HG02642 (cell line): ENCODE measurements at regions not wholly inside any gene's neighbourhood (a gene's known extent, or its start where the extent isn't known, plus 50 kb on each side); places are given as distances from the start of the nearest gene placed in this dataset.

Source experiments
- ATAC-seq: cut with Tn5 transposase; IDR thresholded peaks from one replicate; pipeline ENCODE4 v1.9.1; 2021; ENCODE audit warnings: mild to moderate bottlenecking; ENCODE audit not compliant: unreplicated experiment, poor library complexity

DNA sequence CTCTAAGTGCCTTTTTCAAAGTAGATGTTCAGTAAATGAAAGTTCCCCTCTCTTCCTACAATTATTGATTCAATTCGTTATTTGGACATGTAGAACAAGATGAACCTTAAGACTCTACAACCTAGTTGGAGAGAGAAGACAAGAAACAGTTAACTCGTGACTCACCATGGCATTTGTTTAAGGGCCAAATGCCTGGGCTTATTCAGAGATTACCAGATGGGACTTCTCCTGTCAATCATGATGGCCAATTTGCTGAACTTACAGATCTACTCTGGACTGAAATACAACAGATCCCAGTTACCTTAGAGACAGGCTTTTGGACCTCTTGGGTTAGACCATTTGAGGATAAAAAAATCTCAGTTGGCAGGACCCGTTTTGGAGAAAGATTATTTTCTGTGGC lies 93.5 kb downstream of the C1orf94 start:
- ATAC-seq = no peak

DNA sequence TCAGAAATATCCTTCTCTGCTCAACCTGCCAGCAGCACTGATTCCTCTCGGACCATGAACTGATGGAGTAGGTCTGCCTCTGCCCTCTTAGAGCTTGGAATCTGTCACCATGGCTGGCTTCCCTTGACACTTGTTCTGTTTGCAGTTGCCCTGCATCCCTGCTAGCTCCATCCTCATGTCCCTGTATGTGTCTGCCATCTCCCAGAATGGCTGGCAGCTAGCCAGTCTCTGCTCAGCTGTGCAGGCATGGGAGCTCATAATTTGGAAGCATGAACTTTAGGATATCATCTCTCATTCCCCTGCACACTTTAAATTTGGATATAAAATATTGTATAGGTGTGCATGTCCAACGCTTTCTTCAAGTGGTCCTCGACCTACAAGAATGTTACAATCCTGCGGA lies 95.4 kb downstream of the C1orf94 start:
- no peak for ATAC-seq

DNA sequence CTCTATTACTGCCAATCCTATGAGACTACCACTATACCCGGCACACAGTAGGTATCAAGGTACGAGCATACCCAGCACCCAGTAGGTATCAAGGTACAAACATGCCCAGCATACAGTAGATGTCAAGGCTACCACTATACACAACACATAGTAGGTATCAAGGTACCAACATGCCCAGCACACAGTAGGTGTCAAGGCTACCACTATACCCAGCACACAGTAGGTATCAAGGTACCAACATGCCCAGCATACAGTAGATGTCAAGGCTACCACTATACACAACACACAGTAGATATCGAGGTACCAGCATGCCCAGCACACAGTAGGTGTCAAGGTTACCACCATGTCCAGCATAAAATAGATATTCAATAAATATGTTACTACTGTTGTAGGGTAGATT lies 98.4 kb downstream of the C1orf94 start:
- ATAC-seq = no peak

DNA sequence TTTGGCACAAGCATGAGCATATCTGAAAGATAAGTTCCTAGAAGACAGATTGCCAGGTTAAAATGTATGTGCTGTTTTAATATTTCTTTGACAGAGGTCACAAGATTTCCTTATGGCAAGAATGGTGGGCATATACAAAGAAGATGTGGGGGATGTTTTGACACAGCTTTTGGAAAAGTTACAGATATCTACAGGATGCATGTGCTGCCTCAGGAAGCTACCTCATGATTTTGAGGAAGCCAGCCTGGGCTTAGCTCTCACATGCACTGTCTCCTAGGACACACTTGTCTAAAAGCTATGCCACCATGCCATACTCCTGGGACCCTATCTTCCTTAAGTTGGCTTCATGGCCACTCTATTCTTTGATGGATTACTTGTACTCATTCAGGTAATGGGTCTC lies 99.9 kb downstream of the C1orf94 start:
- ATAC-seq = no peak

DNA sequence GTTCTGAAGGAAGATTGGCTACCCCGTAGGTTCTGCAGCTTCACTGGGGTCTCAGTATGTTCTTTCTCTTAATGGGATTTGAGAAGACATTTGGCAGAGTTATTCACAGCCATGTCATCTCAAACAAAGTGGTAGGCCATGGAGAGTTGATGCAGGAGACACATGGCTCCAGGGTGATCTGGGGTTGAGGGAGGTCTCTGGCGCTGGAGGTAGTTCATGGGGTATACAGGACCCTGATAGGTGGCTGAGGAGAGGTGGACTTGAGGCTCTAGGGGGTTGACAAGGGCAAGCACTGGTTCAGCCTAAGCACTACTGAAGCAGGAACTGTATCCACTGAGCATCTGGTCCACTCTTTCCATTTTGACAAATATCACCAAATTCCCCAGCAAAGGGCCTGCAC lies 100.4 kb downstream of the C1orf94 start:
- no peak for ATAC-seq

DNA sequence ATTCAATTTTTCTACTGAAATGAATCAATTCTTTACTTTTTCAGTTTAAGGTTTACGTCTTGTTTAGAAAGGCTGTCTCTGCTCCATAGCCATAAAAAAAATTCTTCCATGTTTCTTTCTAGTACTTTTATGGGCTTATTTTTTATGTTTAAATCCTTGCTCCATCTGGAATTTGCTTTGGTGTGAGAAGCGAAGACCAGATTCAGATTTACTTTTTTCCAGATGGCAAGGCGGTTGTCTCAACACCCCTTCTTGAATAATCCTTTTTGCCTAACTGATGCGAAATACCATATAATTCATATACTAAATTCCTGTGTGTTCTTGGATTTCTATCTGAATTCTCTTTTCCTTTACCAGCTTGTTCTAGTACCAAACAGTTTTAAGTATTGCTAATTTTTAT lies 101.5 kb downstream of the C1orf94 start:
- no peak for ATAC-seq

DNA sequence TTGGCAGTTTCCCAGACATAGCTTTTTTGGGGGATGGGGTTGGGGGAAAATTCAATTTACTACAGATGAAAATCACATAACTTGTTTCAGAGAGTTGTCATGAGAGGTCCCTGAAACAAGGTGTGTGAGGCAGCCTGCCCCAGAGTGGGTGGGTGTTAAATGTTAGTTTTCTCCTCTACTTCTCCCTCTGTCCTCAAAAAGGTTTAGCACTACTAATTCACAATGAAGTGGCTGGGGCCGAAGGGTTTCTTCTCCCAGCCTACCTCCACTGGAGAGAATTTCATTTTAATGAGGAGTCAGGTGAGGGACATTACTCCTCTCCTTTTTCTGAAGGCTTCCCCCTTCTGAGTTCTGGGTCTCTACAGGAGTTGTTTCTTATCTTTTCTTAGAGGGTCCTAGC lies 103.3 kb downstream of the C1orf94 start:
- no peak for ATAC-seq

DNA sequence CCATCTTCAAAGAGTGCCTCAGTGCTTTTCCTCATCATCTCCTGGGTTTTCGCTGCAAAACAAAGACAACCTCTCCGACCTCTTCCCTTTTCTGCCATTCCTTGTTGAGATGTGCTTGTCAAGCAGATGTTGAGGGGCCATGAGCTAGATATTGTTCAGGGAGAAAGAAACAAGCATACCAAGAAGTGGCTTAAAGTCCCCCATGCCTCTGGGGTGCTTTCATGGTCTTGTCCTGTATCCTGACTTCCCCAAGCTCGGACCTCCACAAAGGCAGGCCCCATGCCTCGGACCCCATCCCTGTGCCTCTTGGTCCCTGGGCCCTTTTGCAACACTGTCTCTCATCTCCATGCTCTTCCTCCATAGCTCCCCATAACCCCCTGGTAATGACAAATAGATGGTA lies 103.8 kb downstream of the C1orf94 start:
- ATAC-seq = no peak

DNA sequence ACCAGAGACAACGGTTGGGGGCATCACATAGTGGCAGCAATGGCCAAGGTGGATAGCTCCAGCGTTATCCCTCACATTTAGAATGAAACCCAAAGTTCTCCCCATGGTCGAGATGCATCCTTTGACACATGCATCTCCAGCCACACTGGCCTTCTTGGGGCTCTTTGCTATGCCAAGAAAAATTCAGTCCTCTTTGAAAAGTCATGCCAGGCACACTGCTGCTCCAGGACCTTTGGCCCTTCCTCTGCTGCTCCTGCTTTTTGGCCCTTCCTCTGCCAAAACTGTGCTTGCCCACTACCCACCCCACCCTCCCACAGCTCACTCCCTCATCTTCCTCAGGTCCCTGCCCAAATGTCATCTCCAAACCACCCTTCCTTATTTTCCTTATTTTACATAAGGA lies 106.4 kb downstream of the C1orf94 start:
- no peak for ATAC-seq

DNA sequence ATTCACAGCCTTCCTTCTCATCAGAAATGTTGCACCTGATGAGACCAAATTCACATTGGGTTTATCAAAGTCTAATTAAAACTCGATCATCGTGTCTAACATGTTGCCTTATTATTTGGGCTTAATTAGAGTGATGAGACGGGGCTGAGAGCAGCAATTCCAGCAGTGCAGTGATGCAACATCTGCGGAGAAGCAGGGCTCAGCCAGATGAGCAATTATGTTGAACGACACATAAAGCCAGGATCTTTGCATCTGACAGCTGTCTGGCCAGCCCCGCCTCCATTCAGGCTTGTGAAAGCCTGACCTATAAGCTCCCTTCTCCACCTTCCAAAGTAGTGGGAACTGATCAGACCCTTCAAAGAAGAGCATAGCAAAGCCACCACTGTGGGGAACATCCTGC lies 109.8 kb downstream of the C1orf94 start:
- ATAC-seq = no peak

DNA sequence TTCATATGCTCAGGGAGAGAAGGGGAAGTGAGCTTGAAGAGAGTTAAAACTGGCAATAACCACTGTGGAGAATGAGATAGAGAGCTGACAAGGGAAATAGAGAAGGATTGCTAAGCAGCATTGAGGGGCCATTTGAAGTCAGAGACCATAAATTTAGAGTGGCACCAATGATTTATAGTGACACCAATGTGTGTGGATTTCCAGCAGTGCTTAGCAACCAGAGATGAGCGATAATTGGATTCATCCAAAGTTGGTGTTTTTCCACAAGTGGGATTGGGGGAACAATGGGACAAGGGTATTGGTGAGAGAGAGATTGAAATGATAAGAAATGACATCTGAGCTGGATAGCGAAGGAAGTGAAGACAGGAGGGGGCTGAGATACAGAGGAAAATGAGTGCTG lies 114.1 kb downstream of the C1orf94 start:
- no peak for ATAC-seq

DNA sequence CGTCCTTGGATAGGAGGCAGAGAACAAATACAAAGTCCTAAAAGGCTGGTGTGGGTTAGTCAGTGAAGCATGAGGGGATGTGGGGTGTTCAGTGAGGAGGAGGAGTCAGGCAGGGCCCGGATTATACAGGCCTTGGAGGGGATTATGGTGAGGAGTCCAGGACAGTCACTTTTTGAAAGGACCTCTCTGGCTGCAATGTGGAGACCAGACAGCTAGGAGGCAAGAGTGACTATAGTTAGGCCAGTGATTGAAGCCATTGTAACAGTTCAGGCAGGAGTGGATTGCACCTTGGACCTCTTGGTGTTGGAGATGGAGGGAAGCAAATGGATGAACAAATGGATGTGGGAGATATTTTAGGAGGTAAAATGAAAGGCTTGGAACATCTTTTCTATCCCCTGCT lies 115.8 kb downstream of the C1orf94 start:
- no peak for ATAC-seq

DNA sequence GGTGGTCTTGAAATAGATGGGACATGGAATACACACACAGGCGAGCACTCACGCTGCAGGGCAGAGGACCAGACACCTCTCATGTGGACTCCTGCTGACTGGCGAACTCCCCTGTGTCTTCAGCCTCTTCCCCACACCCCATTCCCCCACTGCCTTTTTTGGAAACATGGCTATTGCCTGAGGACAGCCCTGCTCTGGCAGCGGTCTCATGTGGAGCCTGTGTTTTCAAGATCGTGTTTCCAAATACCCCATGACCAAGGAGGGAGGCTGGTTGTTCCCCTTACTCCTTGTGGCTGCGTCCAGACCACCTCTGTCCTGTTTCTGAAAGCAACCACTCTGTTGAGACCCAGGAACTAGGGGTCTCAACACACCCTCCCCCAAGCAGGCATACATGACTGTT lies 119.4 kb downstream of the C1orf94 start:
- ATAC-seq = no peak

DNA sequence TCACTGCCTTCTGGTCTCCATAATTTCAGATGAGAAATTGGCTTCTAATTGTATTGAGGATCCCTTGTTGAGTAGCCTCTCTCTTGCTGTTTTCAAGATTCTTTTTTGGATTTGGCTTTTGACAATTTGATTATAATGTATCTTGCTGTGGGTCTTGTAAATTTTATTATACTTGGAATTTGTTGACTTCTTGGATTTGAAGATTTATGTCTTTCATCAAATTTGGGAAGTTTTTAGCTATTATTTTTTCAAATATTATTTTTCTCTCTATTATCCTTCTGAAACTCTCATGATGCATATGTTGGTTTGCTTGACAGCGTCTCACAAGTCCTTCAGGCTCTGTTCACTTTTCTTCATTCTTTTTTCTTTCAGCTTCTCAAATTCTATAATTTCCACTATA lies 126.1 kb downstream of the C1orf94 start:
- no peak for ATAC-seq

DNA sequence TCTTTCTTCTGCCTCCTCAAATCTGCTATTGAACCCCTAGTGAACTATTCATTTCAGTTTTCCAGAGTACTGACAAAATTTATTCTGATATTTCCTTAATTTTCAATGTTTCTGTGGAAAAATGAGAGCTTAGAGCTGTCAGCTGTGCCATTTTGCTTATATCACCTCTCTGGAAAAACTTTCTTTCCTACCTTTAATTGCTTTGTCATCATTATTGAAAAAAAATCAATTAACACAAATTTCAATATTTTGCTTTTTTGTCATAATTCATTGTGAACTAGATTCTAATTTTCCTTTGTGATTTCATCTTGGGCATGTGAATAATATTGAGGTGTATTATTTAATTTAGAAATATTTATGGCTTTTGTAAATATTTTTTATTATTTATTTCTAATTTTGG lies 126.5 kb downstream of the C1orf94 start:
- no peak for ATAC-seq

DNA sequence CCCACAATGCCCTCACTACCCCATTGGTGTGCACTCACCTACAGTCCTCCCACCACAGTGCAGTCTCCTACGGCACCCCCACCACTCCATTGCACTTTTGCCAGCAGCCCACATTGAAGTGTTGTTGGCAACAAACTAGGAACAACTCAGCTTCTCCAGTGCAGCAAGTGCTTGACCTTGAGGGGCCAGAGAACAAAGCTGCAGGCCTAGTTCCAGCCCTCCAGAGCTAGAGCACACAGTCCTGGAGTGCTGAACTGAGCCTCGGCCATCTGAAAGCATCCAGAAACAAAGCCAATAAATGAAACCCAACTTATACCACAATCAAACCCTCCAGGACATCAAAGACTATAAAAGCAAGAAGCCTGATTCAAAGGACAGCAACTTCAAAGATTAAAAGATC lies 129.9 kb downstream of the C1orf94 start:
- no peak for ATAC-seq

DNA sequence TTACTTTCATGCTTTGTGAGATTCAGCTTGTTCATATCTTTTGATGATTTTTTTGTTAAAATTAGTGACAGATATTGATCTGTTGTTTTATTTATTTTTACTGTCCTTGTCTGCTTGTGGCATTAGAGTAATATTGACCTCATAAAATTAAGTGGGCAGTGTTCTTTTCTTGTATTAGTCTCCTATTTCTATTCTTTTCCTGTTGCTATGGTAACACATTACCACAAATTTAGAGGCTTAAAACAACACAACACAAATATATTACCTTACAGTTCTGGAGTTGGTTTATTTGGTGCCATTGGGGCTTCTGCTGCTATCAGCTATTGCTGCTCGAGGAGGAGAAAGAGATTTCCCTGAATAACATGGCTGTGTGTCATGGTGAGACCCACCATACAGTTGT lies 135.7 kb downstream of the C1orf94 start:
- no peak for ATAC-seq

DNA sequence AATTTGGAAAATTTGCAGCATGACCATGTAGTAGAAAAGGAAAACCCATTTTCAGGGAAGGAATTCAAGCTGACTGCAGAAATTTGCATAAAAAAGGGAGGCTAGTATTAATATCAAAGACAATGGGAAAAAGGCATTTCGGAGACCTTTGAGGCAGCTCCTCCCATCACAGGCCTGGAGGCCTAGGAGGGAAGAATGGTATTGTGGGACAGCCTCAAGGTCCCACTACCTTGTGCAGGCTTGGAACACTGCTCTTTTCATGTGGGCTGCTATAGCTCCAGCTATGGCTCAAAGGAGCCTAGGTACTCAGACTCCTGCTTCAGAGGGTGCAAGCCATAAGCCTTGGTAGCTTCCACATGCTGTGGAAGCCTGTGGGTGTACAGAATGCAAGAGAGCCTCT lies 139.3 kb downstream of the C1orf94 start:
- no peak for ATAC-seq

DNA sequence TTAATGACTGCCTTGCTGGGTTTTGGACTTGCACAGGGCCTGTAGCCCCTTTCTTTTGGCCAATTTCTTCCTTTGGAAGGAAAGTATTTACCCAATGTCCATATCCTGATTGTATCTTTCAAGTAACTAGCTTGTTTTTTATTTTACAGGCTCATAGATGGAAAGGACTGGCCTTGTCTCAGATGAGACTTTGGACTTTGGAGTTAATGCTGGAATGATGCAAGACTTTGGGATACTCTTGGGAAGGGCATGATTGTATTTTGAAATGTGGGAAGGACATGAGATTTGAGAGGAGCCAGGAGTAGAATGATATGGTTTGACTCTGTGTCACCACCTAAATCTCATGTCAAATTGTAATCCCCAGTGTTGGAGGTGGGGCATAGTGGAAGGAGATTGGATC lies 140.1 kb downstream of the C1orf94 start:
- no peak for ATAC-seq

DNA sequence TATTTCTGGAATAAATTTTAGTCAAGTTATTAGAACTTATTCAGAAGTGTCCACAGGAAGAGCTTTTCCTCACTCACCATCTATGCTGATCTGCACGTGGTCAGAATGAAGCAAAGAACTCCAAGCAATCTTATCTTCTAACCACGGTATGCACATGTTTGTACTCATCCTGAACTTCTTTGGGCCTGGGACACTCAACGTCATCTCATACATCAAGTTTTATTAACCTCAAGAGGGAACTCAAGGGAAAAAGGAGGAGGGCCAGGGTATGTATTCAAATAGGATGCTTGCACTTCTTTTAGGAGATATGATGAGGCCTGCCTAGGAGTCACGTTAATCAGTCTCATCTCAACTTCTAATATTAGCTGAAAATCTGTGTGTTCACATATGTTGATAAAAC lies 142.5 kb downstream of the C1orf94 start:
- no peak for ATAC-seq

DNA sequence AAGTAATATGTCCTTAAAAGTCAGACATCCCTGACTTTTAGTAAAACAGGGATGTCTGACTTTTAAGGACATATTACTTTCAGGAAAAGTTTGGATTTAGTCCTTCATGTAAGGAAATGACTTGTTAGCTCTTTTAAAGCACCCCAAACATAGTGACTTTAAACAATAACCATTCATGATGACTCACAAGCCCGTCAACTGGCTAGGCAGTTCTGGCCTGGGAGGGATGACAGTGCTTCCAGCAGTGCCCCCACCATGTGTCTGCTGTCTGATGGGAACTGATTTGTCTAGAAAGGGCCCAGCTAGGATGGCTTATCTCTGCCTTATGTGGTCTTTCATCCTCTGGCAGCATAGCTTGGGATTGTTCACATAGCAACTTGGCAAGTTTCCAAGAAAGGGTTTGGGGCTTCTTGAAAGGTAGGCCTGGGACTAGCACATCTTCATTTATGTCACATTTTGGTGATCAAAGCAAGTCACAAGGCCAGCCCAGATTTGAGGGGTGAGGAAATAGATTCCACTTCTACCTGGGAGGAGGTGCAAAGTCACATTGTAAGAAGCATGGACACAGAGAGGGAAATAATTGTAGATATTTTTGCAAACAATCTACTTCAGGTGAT lies 143.5 kb downstream of the C1orf94 start:
- no peak for ATAC-seq

DNA sequence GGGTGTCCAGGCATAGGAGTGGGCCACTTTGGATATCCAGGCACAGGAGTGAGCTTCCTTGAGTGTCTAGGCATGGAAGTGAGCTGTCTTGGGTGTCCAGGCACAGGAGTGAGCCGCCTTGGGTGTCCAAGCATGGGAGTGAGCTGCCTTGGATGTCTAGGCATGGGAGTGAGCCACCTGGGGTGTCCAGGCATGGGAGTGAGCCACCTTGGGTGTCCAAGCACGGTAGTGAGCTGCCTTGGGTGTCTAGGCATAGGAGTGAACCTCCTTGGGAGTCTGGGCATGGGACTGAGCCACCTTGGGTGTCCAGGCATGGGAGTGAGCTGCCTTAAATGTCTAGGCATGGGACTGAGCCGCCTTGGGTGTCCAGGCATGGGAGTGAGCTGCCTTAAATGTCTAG lies 146.3 kb downstream of the C1orf94 start:
- ATAC-seq = no peak

DNA sequence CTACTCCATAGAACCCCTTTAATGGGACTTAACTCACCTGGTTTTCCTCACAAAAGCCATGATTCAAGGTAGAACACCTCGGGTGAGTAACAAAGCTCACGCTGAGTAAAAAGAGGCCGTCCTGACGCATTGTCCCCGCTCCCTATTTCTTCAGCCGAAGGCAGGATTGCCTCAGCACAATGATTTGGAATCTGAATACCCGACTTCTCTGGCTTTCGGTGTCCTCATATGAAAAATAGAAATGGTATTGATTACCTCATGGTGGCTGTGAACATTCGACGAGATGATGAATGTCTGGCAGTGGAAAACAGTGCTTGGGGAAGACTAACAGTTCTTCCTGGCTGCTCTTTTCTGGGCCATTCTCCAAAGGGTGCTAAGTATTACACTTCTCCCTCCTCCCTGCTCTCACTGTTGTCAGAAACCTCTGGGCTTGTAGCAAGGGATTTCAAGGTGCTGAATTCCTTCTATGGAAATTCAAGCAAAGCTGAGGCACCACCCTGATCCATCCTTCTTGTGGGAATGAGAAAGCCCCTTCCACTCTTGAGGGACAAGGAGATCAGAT lies 148.3 kb downstream of the C1orf94 start:
- ATAC-seq = no peak
